ENCODE measurements at regions not wholly inside any gene's neighbourhood (a gene's known extent, or its start where the extent isn't known, plus 50 kb on each side); places are given as distances from the start of the nearest gene placed in this dataset.

- Histone ChIP-seq H3K27ac (ENCODE audit: insufficient read depth, low read depth, low read length, poor library complexity, severe bottlenecking) (no peak overlapping the region), H3K9me3 (ENCODE audit: control insufficient read depth, low read length) (no peaks in the 10 kb centered on the region), H3K4me1 (ENCODE audit: control insufficient read depth, insufficient read depth, low read length) (no peaks in the 10 kb centered on the region), H3K36me3 (ENCODE audit: control insufficient read depth, insufficient read depth, low read length) (no peaks in the 10 kb centered on the region), H3K27me3 (ENCODE audit: control insufficient read depth, insufficient read depth, low read length, poor library complexity, severe bottlenecking) (no peaks in the 10 kb centered on the region), H3K4me3 (ENCODE audit: insufficient read depth, low read depth, low read length) (no peak overlapping the region)
- WGBS, 2 experiments = 75 to 82% methylated on average over 4 of the region's 4 CpGs
Measured at GRCh38 chr11:112732031-112732430, 229.2 kb upstream of the NCAM1 start.

- no peaks in the 10 kb centered on the region for H3K4me1 ChIP-seq (ENCODE audit: control insufficient read depth, insufficient read depth, low read length)
- no peaks in the 10 kb centered on the region for H3K9me3 ChIP-seq (ENCODE audit: control insufficient read depth, low read length)
- no peaks in the 10 kb centered on the region for H3K36me3 ChIP-seq (ENCODE audit: control insufficient read depth, insufficient read depth, low read length)
- WGBS, 2 experiments = 37 to 38% methylated on average over 3 of the region's 3 CpGs
- H3K4me3 ChIP-seq (ENCODE audit: insufficient read depth, low read depth, low read length) = no peak overlapping the region
- H3K27me3 ChIP-seq (ENCODE audit: control insufficient read depth, insufficient read depth, low read length, poor library complexity, severe bottlenecking) = no peaks in the 10 kb centered on the region
- H3K27ac ChIP-seq (ENCODE audit: insufficient read depth, low read depth, low read length, poor library complexity, severe bottlenecking) = no peak overlapping the region
Measured at GRCh38 chr11:112734207-112734606, 227.0 kb upstream of the NCAM1 start.

GRCh38 chr11:112735470-112735869 lies 225.8 kb upstream of the NCAM1 start:
- Histone ChIP-seq H3K9me3 (ENCODE audit: control insufficient read depth, low read length) (no peaks in the 10 kb centered on the region), H3K4me1 (ENCODE audit: control insufficient read depth, insufficient read depth, low read length) (no peaks in the 10 kb centered on the region), H3K27me3 (ENCODE audit: control insufficient read depth, insufficient read depth, low read length, poor library complexity, severe bottlenecking) (no peaks in the 10 kb centered on the region), H3K36me3 (ENCODE audit: control insufficient read depth, insufficient read depth, low read length) (no peaks in the 10 kb centered on the region), H3K4me3 (ENCODE audit: insufficient read depth, low read depth, low read length) (no peak overlapping the region), H3K27ac (ENCODE audit: insufficient read depth, low read depth, low read length, poor library complexity, severe bottlenecking) (no peak overlapping the region)
- 89 to 98% methylated on average over 2 of the region's 2 CpGs for WGBS, 2 experiments

- H3K4me3 ChIP-seq (ENCODE audit: insufficient read depth, low read depth, low read length) = no peak overlapping the region
- H3K27me3 ChIP-seq (ENCODE audit: control insufficient read depth, insufficient read depth, low read length, poor library complexity, severe bottlenecking) = no peaks in the 10 kb centered on the region
- WGBS, 2 experiments = 88 to 91% methylated on average over 2 of the region's 2 CpGs
- peaks cover 11% of the 10 kb centered on the region for H3K4me1 ChIP-seq (ENCODE audit: control insufficient read depth, insufficient read depth, low read length)
- H3K36me3 ChIP-seq (ENCODE audit: control insufficient read depth, insufficient read depth, low read length) = no peaks in the 10 kb centered on the region
- no peaks in the 10 kb centered on the region for H3K9me3 ChIP-seq (ENCODE audit: control insufficient read depth, low read length)
- no peak overlapping the region for H3K27ac ChIP-seq (ENCODE audit: insufficient read depth, low read depth, low read length, poor library complexity, severe bottlenecking)
Measured at GRCh38 chr11:112744041-112744440, 217.2 kb upstream of the NCAM1 start.

- H3K9me3 ChIP-seq (ENCODE audit: control insufficient read depth, low read length) = no peaks in the 10 kb centered on the region
- no peak overlapping the region for H3K4me3 ChIP-seq (ENCODE audit: insufficient read depth, low read depth, low read length)
- H3K27ac ChIP-seq (ENCODE audit: insufficient read depth, low read depth, low read length, poor library complexity, severe bottlenecking) = no peak overlapping the region
- no peaks in the 10 kb centered on the region for H3K36me3 ChIP-seq (ENCODE audit: control insufficient read depth, insufficient read depth, low read length)
- no peaks in the 10 kb centered on the region for H3K27me3 ChIP-seq (ENCODE audit: control insufficient read depth, insufficient read depth, low read length, poor library complexity, severe bottlenecking)
- peaks cover 12% of the 10 kb centered on the region for H3K4me1 ChIP-seq (ENCODE audit: control insufficient read depth, insufficient read depth, low read length)
- 85 to 88% methylated on average over 6 of the region's 6 CpGs for WGBS, 2 experiments
Measured at GRCh38 chr11:112745973-112746372, 215.2 kb upstream of the NCAM1 start.

- Histone ChIP-seq H3K9me3 (ENCODE audit: control insufficient read depth, low read length) (no peaks in the 10 kb centered on the region), H3K27me3 (ENCODE audit: control insufficient read depth, insufficient read depth, low read length, poor library complexity, severe bottlenecking) (no peaks in the 10 kb centered on the region), H3K27ac (ENCODE audit: insufficient read depth, low read depth, low read length, poor library complexity, severe bottlenecking) (no peak overlapping the region), H3K36me3 (ENCODE audit: control insufficient read depth, insufficient read depth, low read length) (no peaks in the 10 kb centered on the region), H3K4me1 (ENCODE audit: control insufficient read depth, insufficient read depth, low read length) (peaks cover 25% of the 10 kb centered on the region), H3K4me3 (ENCODE audit: insufficient read depth, low read depth, low read length) (no peak overlapping the region)
- 86 to 97% methylated on average over 5 of the region's 5 CpGs for WGBS, 2 experiments
Measured at GRCh38 chr11:112748252-112748651, 213.0 kb upstream of the NCAM1 start.

- Histone ChIP-seq H3K4me3 (ENCODE audit: insufficient read depth, low read depth, low read length) (no peak overlapping the region), H3K36me3 (ENCODE audit: control insufficient read depth, insufficient read depth, low read length) (no peaks in the 10 kb centered on the region), H3K9me3 (ENCODE audit: control insufficient read depth, low read length) (no peaks in the 10 kb centered on the region), H3K27ac (ENCODE audit: insufficient read depth, low read depth, low read length, poor library complexity, severe bottlenecking) (no peak overlapping the region), H3K4me1 (ENCODE audit: control insufficient read depth, insufficient read depth, low read length) (peaks cover 25% of the 10 kb centered on the region), H3K27me3 (ENCODE audit: control insufficient read depth, insufficient read depth, low read length, poor library complexity, severe bottlenecking) (no peaks in the 10 kb centered on the region)
- WGBS, 2 experiments = 75 to 79% methylated on average over 8 to 10 of the region's 10 CpGs
Measured at GRCh38 chr11:112748713-112749543, 212.3 kb upstream of the NCAM1 start.

- Histone ChIP-seq H3K36me3 (ENCODE audit: control insufficient read depth, insufficient read depth, low read length) (no peaks in the 10 kb centered on the region), H3K27ac (ENCODE audit: insufficient read depth, low read depth, low read length, poor library complexity, severe bottlenecking) (no peak overlapping the region), H3K27me3 (ENCODE audit: control insufficient read depth, insufficient read depth, low read length, poor library complexity, severe bottlenecking) (no peaks in the 10 kb centered on the region), H3K4me3 (ENCODE audit: insufficient read depth, low read depth, low read length) (no peak overlapping the region), H3K4me1 (ENCODE audit: control insufficient read depth, insufficient read depth, low read length) (peaks cover 25% of the 10 kb centered on the region), H3K9me3 (ENCODE audit: control insufficient read depth, low read length) (no peaks in the 10 kb centered on the region)
- 84 to 86% methylated on average over 4 of the region's 4 CpGs for WGBS, 2 experiments
Measured at GRCh38 chr11:112751329-112751728, 209.9 kb upstream of the NCAM1 start.

- Histone ChIP-seq H3K9me3 (ENCODE audit: control insufficient read depth, low read length) (no peaks in the 10 kb centered on the region), H3K4me1 (ENCODE audit: control insufficient read depth, insufficient read depth, low read length) (peaks cover 25% of the 10 kb centered on the region), H3K4me3 (ENCODE audit: insufficient read depth, low read depth, low read length) (no peak overlapping the region), H3K36me3 (ENCODE audit: control insufficient read depth, insufficient read depth, low read length) (no peaks in the 10 kb centered on the region), H3K27me3 (ENCODE audit: control insufficient read depth, insufficient read depth, low read length, poor library complexity, severe bottlenecking) (no peaks in the 10 kb centered on the region), H3K27ac (ENCODE audit: insufficient read depth, low read depth, low read length, poor library complexity, severe bottlenecking) (no peak overlapping the region)
- 83% methylated on average over 2 of the region's 2 CpGs for WGBS, 2 experiments
Measured at GRCh38 chr11:112751772-112752171, 209.4 kb upstream of the NCAM1 start.

- peaks cover 25% of the 10 kb centered on the region for H3K4me1 ChIP-seq (ENCODE audit: control insufficient read depth, insufficient read depth, low read length)
- WGBS, 2 experiments = 73 to 79% methylated on average over 4 of the region's 4 CpGs
- no peaks in the 10 kb centered on the region for H3K36me3 ChIP-seq (ENCODE audit: control insufficient read depth, insufficient read depth, low read length)
- H3K27ac ChIP-seq (ENCODE audit: insufficient read depth, low read depth, low read length, poor library complexity, severe bottlenecking) = no peak overlapping the region
- H3K9me3 ChIP-seq (ENCODE audit: control insufficient read depth, low read length) = no peaks in the 10 kb centered on the region
- H3K4me3 ChIP-seq (ENCODE audit: insufficient read depth, low read depth, low read length) = no peak overlapping the region
- H3K27me3 ChIP-seq (ENCODE audit: control insufficient read depth, insufficient read depth, low read length, poor library complexity, severe bottlenecking) = no peaks in the 10 kb centered on the region
Measured at GRCh38 chr11:112752563-112752962, 208.7 kb upstream of the NCAM1 start.
